Chondrocyte (in vitro differentiated cells): ENCODE measurements at regions not wholly inside any gene's neighbourhood (a gene's known extent, or its start where the extent isn't known, plus 50 kb on each side); places are given as distances from the start of the nearest gene placed in this dataset.
A peak's percentile ranks its signal among the peaks of the same experiment; 100 is the strongest.

Source experiments
- DNase-seq: peaks from one replicate; pipeline ENCODE4 v3.0.0; 2021; ENCODE audit warnings: mixed read lengths, low spot score
- H3K27ac Mint-ChIP-seq: one replicate; pipeline ENCODE4 v1.8.0; 2021; ENCODE audit warnings: mild to moderate bottlenecking, moderate library complexity, mixed read lengths; ENCODE audit not compliant: unreplicated experiment
- H3K27me3 Mint-ChIP-seq: 2 replicates; pipeline ENCODE4 v1.8.0; 2021; ENCODE audit warnings: low read depth, mixed read lengths
- H3K36me3 Mint-ChIP-seq: 2 replicates; pipeline ENCODE4 v1.8.0; 2021; ENCODE audit warnings: low read depth, mixed read lengths
- H3K4me1 Mint-ChIP-seq: 2 replicates; pipeline ENCODE4 v1.8.0; 2021; ENCODE audit warnings: low read depth, mild to moderate bottlenecking, mixed read lengths
- H3K4me3 Mint-ChIP-seq: one replicate; pipeline ENCODE4 v1.8.0; 2021; ENCODE audit warnings: mild to moderate bottlenecking, moderate library complexity, mixed read lengths; ENCODE audit not compliant: unreplicated experiment
- H3K9me3 Mint-ChIP-seq: 2 replicates; pipeline ENCODE4 v1.8.0; 2021; ENCODE audit warnings: low read depth, mixed read lengths
- CTCF ChIP-seq: fragments of 200-600 bp; sonication (generic); IDR thresholded peaks from 2 replicates; pipeline ENCODE4 v1.5.0; 2021; ENCODE audit warnings: antibody characterized with exemption, mild to moderate bottlenecking, moderate library complexity

DNA sequence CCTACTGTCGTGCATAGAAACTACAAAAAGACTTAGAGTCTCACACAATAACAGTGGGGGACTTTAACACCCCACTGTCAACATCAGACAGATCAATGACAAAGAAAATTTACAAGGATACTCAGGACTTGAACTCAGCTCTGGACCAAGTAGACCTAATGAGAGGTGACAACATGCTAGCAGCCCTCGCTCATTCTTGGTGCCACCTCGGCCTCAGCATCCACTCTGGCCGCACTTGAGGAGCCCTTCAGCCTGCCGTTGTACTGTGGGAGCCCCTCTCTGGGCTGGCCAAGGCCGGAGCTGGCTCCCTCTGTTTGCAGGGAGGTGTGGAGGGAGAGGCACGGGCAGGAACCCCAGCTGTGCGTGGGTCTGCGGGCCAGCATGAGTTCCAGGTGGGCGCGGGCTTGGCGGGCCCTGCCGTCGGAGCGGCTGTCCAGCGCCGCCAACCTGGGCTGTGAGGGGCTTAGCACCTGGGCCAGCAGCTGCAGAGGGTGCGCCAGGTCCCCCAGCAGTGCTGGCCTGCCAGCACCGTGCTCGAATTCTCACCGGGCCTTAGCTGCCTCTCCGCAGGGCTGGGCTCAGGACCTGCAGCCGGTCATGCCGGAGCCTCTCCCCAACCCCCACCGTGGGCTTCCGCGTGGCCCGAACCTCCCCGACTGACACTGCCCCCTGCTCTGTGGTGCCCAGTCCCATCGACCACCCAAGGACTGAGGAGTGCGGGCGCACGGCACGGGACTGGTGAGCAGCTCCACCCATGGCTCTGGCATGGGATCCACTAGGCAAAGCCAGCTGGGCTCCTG, 205.6 kb downstream of the FRK start:
- Mint-ChIP-seq H3K27me3 (peaks cover 4% of the 10 kb centered on the region), H3K4me1 (no peaks in the 10 kb centered on the region), H3K36me3 (peaks cover 1% of the 10 kb centered on the region)

GRCh38 chr6:115847671-115848070, 213.0 kb downstream of the FRK start:
- Mint-ChIP-seq H3K27me3 (peaks cover 10% of the 10 kb centered on the region), H3K36me3 (no peaks in the 10 kb centered on the region), H3K4me3 (no peak overlapping the region), H3K9me3 (no peaks in the 10 kb centered on the region), H3K4me1 (no peaks in the 10 kb centered on the region), H3K27ac (no peak overlapping the region)
- no peak for DNase-seq
- TF ChIP-seq CTCF = no peak

More for the DNA sequence above, 205.6 kb downstream of the FRK start:
- peaks cover 30% of the 10 kb centered on the region for H3K9me3 Mint-ChIP-seq
- no peak overlapping the region for H3K27ac Mint-ChIP-seq
- H3K4me3 Mint-ChIP-seq = no peak overlapping the region
- peak; percentile 84 for DNase-seq
- TF ChIP-seq CTCF = no peak

DNA sequence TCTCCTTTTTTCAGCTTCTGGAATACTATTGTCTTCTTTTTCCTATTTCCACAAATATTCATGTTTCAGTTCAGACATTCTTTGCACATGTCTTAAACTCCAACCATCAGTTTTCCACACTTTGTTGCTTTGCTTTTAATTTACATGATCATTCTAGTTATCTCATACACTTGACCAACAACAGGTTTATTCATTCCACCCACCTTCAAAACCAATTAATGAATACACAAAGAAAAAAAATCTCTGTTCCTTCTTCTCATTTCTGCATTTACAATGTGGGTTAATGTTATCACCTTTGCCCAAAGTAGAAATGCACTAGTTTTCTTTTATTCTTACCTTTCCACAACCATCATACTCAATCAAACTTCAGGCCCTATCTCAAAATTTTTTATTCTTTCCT, 216.7 kb downstream of the FRK start:
- H3K4me1 Mint-ChIP-seq = no peaks in the 10 kb centered on the region
- H3K4me3 Mint-ChIP-seq = no peak overlapping the region
- peaks cover 11% of the 10 kb centered on the region for H3K27me3 Mint-ChIP-seq
- no peak for TF ChIP-seq CTCF
- no peak overlapping the region for H3K27ac Mint-ChIP-seq
- H3K36me3 Mint-ChIP-seq = no peaks in the 10 kb centered on the region
- H3K9me3 Mint-ChIP-seq = no peaks in the 10 kb centered on the region
- DNase-seq = no peak

DNA sequence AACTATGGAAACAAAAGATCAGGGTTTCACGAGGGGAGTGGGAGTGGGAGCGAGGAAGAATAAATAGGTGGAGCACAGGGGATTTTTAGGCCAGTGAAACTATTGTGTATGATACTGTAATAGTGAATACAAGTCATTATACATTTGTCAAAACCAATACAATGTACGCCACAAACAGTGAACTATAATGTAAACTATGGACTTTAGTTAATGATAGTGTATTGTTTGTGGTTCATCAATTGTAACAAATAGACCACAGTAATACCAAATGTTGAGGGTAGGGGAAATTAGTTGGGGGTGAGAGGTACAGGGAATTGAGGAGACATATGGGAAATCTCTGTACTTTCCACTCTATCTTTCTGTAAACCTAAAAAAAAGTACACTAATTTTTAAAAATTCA, 218.4 kb downstream of the FRK start:
- Mint-ChIP-seq H3K4me1 (no peaks in the 10 kb centered on the region), H3K27me3 (peaks cover 11% of the 10 kb centered on the region), H3K36me3 (no peaks in the 10 kb centered on the region), H3K27ac (no peak overlapping the region), H3K4me3 (no peak overlapping the region), H3K9me3 (no peaks in the 10 kb centered on the region)
- no peak for TF ChIP-seq CTCF
- DNase-seq = no peak

- no peaks in the 10 kb centered on the region for H3K9me3 Mint-ChIP-seq
Observed at GRCh38 chr6:115839583-115840181, 221.0 kb downstream of the FRK start.

More at GRCh38 chr6:115839583-115840181, 221.0 kb downstream of the FRK start:
- Mint-ChIP-seq H3K27me3 (peaks cover 11% of the 10 kb centered on the region), H3K36me3 (no peaks in the 10 kb centered on the region), H3K27ac (no peak overlapping the region), H3K4me1 (no peaks in the 10 kb centered on the region), H3K4me3 (no peak overlapping the region)
- no peak for DNase-seq
- TF ChIP-seq CTCF = no peak
